Activated effector memory CD4-positive, alpha-beta T cell treated with anti-CD3 and anti-CD28 coated beads, Interleukin-2, amount 50 U/mL, for 16 hours (primary cell): ENCODE measurements at regions not wholly inside any gene's neighbourhood (a gene's known extent, or its start where the extent isn't known, plus 50 kb on each side); places are given as distances from the start of the nearest gene placed in this dataset.
"Not testable (repeated sequence)": the region's sequence is repeated elsewhere in the genome, so short reads cannot be mapped to it uniquely, and the experiment has no call there.

Experiments used
- DNase-seq: peaks from one replicate; pipeline ENCODE4 v3.0.0-alpha.2; 2020

DNA sequence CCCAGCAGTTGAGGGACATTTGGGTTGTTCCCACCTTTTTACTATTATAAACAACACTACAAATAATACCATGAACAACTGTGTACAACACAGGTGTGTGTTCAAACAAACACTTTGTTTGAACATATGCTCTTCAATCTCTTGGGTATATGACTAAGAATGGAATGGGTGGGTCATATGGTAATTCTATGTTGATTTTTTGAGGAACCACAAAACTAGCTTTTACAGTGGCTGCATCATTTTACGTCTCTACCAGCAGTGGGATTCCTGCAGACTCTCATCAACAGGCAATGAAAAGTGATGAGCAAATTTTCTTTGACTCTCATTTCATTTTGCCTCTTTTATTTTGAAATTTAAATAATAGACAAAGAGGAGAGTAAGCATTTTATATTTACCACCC, 116.9 kb upstream of the KLF14 start:
- DNase-seq, result no peak

DNA sequence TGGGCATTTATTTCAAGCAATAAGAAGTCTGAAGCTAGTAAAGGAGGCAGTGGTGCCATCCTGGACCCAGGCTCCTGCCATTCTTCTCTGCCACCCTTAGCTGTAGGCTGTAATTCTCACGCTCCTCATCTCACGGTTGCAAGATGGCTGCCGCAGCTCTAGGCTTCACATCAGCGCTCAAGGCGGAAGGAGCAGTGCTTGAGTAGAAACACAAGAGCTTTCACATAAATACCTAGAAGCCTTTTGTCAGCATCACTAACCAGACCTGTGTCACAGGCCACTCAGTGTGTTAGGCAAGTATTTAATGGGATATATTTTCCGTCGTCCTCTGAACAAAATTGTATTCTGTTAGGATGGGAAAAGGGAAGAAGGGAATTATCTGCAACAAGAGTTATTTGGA, 118.9 kb upstream of the KLF14 start:
- no peak for DNase-seq

DNA sequence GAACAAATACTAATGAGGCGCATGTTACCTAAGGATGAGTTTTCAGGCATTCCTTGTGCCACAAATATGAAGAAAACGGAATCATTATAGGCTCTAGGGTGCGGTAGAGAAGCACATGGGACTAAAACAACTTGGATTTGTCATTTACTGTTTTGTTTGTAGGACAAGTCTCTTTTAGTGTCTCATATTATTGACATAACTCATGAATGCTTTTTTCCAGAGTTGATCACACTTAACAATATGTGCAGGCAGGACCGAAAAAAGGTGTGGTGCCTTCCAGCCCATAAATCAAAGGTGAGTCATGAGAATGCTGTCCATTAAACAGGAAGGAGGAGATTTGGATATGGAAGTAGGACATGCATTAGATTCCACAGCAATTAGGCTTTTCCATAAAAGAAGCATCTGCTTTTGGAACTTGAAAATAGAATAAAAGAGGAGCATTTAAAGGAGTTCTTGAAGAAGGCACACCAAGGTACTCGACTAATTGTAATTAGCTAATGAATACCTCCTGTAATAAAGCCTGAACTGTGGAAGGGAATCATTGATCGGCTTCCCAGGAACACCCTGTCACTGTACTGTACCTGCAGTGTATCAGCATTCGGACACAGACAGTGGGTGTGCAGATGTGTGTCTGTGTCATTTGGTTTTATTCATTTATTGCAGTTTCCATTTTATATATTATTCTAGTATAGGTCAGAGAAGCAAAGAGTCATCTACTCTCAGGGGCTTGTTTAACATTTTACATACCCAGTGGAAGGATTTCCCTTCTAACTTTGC, 119.7 kb upstream of the KLF14 start:
- DNase-seq, result no peak

DNA sequence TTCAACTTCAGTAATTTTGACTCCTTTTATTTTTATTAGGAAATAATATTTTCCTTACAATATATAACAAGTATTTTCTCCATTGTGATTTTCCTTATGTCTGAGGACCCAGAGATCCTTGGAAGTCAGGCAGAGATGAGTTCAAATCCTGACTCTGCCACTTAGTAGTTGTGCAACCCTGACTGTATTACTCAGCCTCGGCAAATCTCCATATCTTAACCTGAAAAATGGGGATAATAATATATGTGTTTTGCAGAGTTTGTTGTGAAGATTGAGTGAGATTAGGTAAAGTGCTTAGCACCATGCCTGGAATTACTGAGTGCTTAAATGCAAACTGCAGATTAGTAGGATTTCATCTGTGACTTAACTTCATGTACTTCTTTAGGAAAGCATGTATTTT, 120.5 kb upstream of the KLF14 start:
- DNase-seq, result no peak

DNA sequence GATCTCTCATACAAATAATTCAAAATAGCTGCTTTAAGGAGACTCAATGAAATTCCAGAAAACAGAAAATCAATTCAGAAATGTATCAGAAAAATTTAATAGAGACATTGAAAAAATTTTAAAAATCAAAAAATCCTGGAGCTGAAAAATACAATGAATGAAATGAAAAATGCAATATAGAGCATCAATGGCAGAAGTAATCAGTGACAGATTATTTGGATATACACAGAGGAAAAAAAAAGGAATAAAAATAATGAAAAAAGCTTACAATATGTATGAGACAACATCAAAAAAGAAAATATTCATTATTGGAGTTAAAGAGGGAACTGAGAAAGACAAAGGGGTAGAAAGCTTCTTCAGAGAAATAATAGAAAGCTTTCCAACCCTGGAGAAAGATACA, 122.9 kb upstream of the KLF14 start:
- DNase-seq, result no peak

DNA sequence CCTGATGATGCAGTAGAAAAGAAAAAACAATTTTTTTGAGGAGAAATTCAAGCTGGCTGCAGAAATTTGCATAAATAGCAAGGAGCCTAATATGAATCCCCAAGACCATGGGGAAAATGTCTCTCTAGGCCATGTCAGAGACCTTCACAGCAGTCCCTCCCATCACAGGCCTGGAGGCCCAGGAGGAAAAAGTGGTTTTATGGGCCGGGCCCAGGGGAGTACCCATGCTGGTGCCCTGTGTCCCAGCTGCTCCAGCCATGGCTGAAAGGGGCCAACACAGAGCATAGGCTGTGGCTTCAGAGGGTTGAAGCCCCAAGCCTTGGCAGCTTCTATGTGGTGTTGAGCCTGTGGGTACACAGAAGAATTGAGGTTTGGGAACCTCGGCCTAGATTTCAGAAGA, 126.8 kb upstream of the KLF14 start:
- not testable (repeated sequence) for DNase-seq

DNA sequence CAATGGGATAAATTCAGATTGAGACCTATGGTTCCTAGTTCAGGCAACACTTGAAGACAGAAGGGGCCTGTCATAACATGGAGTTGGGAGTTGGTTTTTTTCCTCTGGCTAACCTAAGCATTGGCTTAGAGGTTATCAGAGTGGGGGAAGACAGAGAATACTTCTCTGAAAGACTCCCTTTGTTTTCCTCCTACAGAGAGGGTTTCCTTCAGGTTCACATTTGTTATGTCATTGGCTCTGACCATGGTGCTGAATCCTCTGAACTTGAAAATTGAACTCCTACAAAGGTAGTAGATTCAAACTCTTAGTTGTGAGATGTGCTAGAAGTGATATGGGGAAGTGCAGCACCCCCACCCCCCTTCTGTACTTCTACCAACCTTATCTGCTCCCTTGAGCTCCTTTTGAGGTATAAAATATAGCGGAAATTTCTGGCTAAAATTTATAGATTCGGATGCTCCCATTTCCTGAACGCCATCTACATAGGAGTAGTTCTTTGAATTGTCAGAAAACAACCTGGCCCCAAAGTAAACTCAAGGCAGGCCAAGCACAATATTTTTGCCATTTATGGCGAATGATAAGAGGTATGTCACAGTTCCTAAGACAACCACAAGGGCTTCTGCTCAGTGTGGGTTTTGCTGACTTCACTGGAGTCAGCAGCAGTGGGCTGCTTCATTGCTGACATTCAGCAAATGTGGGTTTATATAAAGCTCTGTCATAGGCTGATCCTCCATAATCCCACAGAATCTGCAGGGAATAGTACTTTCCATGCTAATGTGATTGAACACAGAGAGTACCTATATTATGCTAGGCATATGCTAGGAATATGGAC, 131.6 kb upstream of the KLF14 start:
- DNase-seq, result no peak

DNA sequence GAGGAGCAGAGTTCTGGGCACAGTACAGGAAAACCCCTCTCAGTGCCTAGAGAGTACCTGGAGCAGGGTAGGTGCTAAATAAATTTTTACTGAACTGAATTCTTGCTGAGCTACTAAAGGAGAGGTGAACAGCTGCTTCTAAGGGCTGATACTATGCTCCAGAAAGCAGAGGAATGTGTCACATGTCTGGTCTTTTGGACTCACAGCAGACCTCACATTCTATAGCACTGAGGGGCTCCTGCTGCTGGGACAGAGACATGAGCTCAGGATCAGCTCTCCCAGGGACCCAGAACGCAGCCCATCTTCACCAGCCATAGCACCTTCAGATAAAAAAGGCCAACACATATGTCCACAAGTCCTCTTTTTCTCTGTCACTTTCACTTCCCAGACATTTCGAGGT, 133.0 kb upstream of the KLF14 start:
- no peak for DNase-seq

DNA sequence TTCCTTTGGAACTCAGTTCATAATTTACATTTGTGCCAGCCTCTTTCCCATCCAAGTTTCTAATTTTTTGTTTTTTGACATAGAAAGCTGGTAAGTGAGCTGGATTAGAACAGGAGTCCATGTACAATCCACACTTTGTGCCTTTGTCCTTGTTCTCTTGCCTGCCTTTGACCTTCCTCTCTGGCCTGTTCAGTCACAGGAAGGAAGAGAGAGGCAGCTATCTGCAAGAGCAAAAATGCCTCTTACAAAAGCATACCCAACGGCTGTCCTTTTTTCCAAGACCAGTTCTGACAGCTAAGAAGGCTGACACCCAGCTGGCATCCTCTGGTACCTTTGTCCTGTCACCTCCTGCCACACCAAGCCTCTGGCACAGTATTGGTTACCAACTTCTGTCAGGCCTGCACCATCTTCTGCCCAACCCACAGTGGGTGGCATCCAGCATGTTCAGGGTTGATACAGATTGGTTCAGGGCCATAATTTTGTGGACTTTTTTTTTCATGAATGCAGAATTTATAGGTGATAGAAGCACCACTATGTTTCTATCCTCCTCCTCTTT, 133.7 kb upstream of the KLF14 start:
- DNase-seq, result no peak

DNA sequence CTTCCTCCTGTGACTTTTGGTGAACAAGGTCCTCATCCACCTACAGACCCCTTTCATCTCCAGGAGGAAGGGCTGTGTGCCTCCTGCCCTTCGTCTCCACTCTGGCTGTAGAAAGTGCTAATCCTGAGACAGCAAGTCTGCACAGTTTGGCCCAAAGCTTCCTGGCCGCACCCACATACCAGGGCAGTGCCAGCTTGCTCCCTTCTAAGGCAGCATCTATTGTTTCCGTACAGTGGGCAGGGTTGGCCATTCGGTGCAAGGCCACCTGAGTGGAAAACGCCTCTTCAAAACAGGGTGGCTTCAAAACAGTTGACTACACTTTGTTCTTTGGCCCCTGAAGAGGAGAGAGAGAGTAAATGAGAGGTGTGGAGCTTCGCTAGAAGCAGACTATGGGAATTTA, 134.1 kb upstream of the KLF14 start:
- no peak for DNase-seq

DNA sequence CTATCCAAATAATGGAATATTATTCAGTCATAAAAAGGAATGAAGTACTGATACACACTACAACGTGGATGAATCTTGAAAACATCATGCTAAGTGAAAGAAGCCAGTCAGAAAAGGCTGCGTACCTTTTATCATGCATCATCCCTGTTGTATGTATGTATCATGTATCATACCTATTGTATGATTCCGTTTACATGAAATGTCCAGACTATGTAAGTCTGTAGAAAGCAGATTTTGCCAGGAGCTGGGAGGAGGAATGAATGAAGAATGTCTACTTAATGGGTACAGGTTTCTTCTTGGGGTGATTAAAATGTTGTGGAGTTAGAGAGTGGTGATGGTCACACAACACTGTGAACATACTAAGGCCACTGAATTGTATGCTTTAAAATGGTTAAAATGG, 135.9 kb upstream of the KLF14 start:
- DNase-seq, result no peak

DNA sequence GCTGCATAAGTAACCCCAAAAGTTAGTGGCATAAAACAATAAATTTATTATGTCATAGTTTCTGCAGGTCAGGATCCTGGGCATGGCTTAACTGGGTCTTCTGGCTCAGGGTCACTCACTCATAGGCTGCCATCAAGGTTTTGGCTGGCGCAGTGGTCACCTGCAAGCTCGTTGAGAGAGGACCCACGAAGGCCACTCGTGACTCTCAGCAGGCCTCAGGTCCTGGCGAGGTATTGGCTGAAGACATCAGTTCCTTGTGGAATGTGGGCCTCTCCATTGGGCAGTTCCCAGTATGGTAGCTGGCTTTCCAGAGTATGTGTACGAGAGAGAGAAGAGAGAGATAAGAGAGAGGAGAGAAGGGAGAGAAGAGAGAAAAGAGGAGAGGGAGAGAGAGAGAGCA, 138.3 kb upstream of the KLF14 start:
- no peak for DNase-seq

DNA sequence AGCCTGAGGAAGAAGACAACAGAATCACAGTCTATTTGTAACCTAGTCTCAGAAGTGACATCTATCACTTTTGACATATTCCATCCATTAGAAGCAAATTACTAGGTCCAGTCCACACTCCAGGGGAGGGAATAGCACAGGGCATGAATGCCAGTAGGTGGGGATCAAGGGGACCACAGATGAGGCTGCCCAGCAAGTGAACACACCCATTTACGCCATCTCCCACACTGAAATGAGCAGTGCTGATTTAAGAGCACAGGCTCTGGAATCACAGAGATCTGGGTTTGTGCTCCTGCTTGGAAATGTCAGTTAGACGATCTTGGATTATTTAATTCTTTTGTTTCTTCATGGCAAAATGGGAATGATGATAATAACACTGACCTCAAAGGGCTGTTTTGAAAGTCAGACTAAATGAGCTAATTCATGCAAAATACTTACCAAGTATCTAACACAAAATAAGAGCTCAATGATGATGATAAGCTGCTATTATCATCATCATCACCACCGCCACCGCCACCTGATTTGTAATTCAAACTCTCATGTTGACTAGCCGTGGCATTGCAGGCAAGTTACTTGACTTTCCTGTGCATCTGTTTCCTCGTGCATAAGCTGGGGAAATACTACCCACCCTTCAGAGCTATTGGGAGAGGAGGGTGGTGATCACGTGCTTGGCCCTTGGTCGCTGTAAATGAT, 138.9 kb upstream of the KLF14 start:
- DNase-seq, result no peak

DNA sequence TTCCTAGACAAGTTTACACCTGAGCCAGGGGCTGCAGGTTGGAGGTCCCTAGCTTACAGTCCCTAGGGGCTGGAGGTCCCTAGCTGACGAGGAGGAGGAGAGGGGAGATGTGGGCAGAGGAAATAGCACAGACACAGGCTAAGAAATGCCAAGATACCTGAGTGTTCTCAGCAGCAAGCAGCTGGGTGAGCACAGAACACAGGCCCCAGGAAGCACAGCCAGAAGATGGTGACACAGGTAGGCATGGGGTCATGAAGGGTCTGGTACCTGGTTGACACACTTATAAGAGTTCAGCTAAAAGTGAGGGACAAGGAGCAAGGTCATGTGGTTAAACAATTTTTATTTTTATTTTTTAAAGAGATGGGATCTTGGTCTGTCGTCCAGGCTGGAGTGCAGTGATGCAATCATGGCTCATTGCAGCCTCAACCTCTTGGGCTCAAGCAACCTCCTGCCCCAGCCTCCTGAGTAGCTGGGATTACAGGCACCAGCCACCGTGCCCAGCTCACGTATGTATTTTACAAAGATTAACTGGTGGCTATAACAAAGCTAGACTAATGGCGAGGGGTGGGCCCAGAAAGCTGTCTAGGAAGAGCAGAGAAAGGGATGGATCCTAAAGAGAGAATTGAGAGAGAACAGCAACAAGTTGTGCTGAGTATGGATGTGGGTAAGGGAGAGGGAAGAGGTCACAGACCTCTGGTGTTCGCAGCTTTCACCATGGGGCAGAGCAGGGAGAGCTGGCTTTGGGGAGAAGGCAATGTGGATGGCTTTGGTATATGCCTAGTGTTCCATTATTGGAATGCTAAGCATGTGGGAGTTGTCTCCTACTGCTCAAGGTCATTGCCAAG, 140.3 kb upstream of the KLF14 start:
- no peak for DNase-seq

DNA sequence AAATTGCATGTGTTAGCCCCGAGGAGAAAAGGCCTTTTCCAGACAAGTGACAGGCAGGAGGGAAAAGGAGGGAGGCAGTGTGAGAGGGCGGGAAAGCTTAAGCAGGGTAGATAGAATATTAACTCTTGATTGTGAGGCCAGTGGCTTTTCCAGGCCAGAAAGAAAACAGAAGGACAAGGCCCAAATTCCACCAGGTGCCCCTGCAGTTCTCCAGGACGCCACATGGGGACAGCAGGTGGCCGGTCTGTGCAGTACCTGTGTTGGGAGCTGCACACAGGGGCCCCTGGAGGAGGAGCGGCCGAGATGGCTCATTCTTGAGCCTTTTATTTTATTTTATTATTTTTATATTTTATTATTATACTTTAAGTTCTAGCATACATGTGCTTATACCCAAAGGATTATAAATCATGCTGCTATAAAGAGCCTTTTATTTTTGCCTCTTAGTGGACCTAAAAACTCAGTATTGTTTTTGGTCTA, 141.3 kb upstream of the KLF14 start:
- peak; percentile 81 for DNase-seq

DNA sequence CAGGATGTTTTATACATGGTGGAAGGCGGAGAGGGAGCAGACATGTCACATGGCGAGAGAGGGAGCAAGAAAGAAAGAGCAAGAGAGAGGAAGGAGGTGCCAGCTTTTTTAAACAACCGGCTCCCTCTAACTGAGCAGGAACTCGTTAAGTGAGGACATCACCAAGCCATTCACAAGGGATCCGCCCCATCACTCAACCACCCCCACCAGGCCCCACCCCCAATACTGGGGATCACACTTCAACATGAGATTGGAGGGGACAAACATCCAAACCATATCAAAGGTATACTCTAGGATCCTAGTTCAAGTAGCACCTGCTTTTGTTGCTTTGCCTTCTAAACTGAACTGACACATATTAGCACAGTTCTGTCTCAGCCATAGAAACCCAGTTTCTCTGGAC, 141.9 kb upstream of the KLF14 start:
- peak; percentile 62 for DNase-seq

DNA sequence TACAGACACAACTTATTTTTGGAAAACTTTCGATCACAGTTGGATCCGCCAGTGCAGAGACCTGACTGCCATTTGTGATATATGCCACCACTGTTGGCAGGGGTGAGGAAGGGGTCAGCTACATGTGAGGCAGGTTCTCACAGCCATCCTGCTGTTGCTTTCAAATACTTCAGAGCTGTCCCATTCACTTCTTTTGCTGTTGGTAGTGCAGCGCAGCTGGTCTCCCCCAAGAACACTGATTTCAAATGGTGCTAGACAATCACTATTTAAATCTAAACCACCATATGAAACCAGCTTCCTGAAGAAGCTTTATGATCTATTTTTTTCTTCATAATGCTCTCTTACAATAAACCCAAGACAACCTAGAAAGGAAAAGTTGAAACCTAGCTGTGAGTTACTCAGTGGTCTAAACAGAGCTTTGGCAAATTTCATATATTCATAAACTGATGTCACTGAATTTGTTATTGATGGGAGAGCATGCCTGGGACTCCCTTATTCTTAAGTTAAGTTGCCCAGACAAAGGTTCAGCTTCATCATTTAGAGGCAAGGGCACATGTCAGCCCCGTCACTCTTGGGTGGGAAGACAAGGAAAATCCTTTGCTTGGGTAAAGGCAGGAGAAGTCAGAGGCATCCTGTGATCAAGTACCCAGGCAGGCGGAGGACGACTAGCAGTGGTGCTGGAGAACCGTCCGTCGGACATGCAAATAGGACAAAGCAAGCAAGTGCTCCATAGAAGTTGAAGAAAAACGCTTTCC, 143.4 kb upstream of the KLF14 start:
- peak; percentile 62 for DNase-seq

DNA sequence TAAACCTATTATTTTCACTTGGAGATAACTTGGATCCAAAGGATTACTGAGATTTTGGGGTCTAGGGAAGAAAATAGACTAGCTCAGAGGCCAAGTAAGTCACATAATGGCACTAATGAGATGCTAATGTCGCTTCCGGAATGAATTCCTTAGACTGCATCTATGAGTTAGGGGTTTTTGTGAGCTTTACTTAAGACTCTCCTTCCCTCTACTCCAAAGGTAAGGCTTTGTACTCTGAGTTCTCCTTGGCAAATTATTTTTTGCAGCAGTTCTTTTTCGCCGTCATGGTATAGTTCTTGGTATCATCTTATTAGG, 143.9 kb upstream of the KLF14 start:
- no peak for DNase-seq

DNA sequence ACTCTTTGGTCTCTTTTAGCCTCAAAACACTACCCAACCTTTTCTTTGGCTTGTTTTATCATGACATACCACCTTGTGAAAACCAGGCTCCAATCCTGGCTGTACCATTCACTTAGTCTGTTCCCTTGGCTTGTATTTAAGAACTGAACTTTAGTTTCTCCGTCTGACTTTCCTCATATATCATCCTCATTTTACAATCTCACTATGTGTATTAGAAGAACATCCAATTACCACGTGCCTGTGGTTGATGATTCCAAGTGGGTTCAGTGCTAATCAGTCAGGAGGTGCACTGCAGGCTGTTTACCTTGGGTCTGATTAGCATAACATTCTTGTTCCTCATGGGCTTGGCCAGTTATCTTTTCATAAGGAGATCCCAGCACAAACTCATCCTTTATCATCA, 144.8 kb upstream of the KLF14 start:
- DNase-seq, result no peak

DNA sequence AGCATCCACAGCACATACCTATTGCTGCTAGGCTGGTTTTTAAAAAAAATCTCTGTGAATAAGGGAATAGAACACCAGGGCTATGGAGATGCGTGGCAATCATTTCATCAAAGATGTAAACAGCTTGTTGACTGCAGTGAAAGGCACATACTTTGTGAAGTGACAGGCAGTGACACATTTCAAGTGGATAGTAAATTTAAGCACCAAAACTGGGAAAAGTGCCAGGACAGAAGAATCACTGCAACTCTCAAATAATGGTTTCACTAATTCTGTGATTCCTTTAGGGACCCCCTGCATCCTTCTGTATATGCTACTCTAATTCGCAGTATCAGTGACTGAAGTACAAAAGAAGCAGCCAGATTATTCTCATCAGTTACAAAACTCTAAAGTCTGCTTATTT, 145.2 kb upstream of the KLF14 start:
- DNase-seq, result no peak

DNA sequence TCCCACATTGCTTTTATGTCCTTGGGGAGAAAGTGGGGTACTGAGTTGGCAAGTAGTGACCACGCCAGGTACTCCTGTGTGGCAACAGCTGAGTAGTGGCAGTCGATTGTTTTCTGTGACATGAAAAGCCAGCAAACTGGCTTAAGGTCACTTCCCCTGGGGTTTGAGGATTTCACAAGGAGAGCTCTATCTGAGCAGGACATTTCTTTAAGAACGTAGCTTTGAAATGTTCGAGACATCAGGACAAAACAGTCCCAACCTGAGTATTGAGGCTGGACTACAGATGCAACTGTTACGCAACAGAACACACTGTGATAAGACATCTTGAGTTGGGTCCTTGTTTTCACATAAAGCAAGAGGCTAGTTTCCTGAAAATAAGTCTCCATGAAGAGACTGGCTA, 146.7 kb upstream of the KLF14 start:
- DNase-seq, result peak; percentile 46
